Neural cell (in vitro differentiated cells): ENCODE measurements at regions not wholly inside any gene's neighbourhood (a gene's known extent, or its start where the extent isn't known, plus 50 kb on each side); places are given as distances from the start of the nearest gene placed in this dataset.

Experiments
- EZH2 ChIP-seq: fragments of 200-600, 300-800 bp; shearing (Covaris generic), sonication (generic); IDR thresholded peaks from 2 replicates; pipeline ENCODE4 v1.6.1; 2014; ENCODE audit warnings: antibody characterized with exemption, low read length, borderline replicate concordance, mild to moderate bottlenecking; ENCODE audit not compliant: insufficient read depth, poor library complexity, severe bottlenecking
- POLR2AphosphoS5 ChIP-seq: IDR thresholded peaks from 2 replicates; pipeline ENCODE4 v1.6.1; 2012
- RAD21 ChIP-seq: fragments of 450-650 bp; conservative IDR thresholded peaks from 2 replicates; pipeline ENCODE4 v1.6.1; 2014; ENCODE audit warnings: antibody characterized with exemption, mild to moderate bottlenecking, moderate library complexity
- REST ChIP-seq: IDR thresholded peaks from 2 replicates; pipeline ENCODE4 v1.6.1; 2012; ENCODE audit warnings: borderline replicate concordance
- TAF1 ChIP-seq: IDR thresholded peaks from 2 replicates; pipeline ENCODE4 v1.6.1; 2012; ENCODE audit warnings: low read depth
- TF ChIP-seq, protein P1 (sequence below): fragments of 450-650 bp; IDR thresholded peaks from 2 replicates; pipeline ENCODE4 v1.5.1; 2014; ENCODE audit warnings: antibody characterized with exemption, mild to moderate bottlenecking, moderate library complexity; ENCODE audit not compliant: poor library complexity, severe bottlenecking

DNA sequence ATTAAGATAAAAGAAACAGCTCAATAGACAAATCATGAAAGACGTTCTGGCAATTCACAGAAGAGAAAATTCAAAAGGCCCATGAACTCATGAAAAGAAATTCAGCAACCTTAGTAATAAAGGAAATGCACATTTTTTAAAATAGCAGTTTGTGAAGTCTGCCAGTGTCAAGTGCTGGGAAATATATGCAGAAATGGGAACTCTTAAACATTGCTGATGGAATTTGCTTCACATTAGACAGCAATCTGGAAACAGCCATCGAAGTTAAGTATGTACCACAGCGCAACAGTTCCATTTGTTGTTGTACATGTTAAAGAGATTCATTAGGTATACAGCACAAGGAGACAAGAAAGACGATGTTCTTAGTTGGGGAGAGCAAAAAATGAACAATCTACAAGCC lies 319.4 kb upstream of the SALL1 start:
- TF ChIP-seq EZH2 (no peak), POLR2AphosphoS5 (no peak), TAF1 (no peak), REST (no peak), RAD21 (no peak)
- TF ChIP-seq, protein P1, sequence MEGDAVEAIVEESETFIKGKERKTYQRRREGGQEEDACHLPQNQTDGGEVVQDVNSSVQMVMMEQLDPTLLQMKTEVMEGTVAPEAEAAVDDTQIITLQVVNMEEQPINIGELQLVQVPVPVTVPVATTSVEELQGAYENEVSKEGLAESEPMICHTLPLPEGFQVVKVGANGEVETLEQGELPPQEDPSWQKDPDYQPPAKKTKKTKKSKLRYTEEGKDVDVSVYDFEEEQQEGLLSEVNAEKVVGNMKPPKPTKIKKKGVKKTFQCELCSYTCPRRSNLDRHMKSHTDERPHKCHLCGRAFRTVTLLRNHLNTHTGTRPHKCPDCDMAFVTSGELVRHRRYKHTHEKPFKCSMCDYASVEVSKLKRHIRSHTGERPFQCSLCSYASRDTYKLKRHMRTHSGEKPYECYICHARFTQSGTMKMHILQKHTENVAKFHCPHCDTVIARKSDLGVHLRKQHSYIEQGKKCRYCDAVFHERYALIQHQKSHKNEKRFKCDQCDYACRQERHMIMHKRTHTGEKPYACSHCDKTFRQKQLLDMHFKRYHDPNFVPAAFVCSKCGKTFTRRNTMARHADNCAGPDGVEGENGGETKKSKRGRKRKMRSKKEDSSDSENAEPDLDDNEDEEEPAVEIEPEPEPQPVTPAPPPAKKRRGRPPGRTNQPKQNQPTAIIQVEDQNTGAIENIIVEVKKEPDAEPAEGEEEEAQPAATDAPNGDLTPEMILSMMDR, result no peak
